Activated CD4-positive, CD25-positive, alpha-beta regulatory T cell (primary cell): ENCODE measurements at regions not wholly inside any gene's neighbourhood (a gene's known extent, or its start where the extent isn't known, plus 50 kb on each side); places are given as distances from the start of the nearest gene placed in this dataset.
A peak's percentile ranks its signal among the peaks of the same experiment; 100 is the strongest.
"Not testable (repeated sequence)": the region's sequence is repeated elsewhere in the genome, so short reads cannot be mapped to it uniquely, and the experiment has no call there.

Experiments used
- DNase-seq, 4 experiments: peaks; one replicate each; lab custom pipeline; 2025; lab: John Stamatoyannopoulos, UW

DNA sequence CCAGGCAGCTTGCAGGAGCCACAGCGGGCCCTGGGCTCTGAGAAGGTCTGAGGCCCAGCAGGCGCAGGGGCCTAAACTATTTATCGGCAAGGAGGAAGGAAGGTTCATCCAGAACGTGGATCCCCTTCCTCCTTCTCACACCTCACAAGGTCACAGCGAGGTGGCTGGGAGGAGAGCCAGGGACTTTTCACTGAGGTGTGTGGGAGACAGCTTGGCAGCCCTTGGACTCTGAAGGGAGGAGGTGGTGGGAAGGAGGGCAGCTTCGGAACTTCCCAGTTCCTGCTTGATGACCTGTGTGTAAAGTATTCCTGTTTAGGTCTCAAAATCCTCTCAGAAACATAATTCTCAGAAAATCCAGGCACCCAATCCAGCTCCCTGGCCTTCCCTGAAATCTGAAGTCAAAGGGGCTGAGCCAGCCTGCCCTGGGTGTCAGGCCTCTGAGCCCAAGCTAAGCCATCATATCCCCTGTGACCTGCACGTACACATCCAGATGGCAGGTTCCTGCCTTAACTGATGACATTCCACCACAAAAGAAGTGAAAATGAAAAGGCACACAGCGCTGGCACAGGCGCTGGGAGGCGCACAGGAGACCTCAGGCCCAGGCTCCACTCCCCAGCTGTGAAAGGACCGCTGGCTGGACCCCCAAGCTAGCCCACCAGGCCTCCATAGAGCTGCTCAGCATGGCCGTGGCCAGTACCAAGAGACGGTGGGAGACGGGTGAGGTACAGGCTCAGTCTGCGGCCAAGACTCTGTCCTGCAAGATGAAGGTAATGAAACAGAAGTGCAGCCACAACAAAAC is 269.4 kb upstream of the FRG2C start:
- DNase-seq, result not testable (repeated sequence)

DNA sequence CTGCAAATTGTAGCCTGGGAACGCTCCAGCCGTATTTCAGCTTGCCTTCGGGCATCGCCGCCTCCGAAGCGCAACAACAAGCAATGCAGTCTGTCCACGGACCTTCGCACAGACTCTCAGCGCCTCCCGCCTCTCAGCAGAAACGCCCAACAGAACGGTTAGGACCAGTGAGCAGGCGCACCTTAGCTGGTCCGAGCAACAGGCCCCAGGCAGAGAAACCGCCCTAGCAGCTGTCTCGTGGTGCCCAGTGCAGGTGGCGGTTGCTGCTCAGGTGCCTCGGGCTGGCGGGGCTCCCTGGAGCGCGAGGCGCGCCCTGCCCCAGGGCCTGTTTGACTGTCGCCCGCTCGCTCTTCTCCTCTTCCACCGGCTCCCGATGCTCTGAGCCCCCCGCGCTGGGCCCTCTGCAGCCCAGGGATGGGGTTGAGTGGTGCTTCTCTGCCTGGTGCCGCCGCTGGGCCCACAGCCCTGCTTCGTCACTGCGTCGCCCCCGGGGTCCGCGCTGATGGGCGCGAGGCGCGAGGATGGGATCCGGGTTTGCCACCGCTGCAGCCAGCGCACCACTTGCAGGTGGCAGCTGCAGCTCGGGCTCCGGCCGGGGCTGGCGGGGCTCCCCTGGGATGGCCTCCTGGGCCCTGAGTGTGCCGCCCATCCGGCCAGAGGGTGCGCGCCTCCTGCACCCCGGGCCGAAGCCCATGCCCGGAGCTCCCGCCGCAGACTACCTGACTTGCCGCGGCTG is 268.4 kb upstream of the FRG2C start:
- no peak for DNase-seq

DNA sequence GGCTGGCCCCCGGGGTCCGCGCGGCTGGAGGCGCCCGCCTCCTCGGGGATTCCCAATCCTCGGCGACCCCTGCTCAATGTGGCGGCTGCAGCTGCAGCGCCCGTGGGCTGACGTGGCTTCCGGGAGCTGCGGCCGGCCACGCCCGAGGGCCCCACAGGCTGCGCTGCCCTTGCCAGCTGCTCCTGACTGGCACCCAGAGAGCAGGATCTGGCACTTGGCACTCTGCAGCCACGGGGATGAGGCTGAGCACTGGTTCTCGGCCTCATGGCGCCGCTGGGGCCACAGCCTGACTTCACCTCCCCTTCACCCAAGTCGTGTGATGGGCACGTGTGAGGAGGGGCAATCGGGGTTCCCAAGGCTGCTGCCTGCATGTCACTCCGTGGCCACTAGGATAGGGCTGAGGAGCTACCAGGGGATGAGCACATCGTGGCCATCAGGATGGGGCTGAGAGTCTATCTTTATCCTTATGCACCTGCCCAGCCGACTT is 267.8 kb upstream of the FRG2C start:
- no peak for DNase-seq

DNA sequence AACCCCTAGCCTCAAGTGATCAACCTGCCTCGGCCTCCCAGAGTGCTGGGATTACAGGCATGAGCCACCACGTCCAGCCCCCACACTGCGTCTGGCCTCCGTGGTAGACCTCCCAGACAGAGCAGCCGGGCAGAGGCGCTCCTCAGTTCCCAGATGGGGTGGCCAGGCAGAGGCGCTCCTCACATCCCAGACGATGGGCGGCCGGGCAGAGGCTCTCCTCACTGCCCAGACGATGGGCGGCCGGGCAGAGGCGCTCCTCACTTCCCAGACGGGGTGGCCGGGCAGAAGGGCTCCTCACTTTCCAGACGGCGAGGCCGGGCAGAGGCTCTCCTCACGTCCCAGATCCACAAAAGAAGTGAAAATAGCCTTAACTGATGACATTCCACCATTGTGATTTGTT is 266.6 kb upstream of the FRG2C start:
- not testable (repeated sequence) for DNase-seq

DNA sequence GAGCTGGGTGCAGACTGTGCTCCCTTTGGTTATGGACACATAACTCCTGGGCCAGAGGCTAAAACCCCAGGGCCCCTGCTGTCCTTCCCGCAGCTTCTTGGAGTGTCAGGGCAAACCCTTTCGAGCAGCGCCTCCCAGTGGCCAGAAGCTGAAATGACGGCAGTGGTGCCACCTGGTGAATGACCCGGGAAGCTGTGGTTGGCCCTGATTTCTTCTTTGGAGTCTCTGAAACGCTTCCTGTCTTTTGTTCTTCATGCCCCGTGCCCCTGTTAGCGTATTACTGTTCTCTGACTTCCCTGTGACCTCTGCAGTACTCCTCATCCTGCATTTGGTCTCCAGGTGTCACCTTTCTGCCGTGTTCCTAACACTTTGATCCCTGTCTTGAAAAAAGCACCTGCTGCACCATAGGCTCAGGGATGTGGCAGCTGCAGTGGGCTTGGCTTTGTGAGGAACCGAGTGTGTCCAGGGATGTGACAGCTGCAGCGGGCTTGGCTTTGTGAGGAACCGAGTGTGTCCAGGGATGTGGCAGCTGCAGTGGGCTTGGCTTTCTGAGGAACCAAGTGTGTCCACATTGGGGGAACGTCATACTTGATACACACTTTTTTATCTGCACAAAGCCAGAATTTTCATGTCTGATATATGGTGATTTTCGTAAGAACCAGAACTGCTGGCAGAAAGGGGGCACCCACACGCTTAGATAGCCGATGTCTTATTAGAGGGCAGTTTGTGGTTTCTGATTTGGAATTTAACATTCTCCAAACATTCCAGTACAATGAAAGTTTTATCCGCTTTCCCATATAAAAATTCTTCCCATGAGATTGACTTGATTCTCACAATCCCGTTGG is 241.8 kb upstream of the FRG2C start:
- DNase-seq, result not testable (repeated sequence)

DNA sequence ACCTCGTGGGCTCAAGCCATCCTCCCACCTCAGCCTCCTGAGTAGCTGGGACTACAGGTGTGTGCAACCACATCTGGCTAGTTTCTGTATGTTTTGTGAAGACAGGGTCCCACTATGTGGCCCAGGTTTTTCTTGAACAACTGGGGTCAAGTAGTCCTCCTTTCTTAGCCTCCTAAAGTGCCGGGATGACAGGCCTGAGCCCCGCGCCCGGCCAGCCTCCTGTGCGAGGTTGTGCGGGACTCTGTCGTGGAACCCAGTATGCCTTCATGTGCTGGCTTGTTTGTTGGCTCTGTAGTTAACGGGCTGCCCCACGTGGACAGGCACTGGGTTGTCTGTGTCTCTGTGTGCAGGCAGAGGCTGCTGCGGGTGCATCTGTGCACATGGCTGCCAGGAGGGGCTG is 238.7 kb upstream of the FRG2C start:
- DNase-seq, result not testable (repeated sequence)

DNA sequence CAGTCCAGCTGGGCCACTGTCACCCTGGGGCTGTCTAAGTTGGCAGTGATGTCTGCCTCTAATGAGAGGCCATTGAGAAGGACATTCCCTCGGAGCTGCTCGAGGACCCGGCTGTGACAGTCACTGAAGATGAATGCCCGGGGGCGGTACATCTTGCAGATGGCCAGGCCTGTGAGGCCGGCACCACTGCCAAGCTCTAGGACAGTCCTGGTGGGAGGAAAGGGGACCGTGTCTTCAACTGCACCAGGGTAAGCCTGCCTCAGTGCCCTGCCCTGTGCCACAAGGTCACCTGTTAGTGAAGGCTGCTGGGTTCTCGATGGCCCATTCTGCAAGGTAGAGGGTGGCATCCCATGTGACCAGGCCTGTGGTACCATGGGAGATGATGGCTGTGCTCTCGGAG is 236.6 kb upstream of the FRG2C start:
- DNase-seq, result not testable (repeated sequence)

DNA sequence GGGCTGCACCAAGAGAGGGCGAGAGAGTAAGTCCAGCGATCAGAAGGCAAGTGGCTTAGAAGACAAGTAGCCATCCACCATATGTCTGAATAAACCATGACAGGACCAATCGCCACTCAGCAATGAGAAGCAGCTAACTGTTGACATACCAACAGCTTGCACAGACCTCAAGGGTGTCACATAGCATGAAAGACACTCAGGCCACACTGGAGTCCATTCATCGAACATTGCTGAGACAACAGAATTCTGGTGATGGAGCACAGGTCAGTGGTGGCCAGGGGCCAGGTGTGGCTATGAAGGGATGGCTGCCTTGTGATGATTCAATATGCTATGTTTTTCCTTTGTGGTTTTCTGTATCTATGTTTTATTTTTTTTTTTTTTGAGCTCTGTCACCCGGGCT is 236.2 kb upstream of the FRG2C start:
- not testable (repeated sequence) for DNase-seq

DNA sequence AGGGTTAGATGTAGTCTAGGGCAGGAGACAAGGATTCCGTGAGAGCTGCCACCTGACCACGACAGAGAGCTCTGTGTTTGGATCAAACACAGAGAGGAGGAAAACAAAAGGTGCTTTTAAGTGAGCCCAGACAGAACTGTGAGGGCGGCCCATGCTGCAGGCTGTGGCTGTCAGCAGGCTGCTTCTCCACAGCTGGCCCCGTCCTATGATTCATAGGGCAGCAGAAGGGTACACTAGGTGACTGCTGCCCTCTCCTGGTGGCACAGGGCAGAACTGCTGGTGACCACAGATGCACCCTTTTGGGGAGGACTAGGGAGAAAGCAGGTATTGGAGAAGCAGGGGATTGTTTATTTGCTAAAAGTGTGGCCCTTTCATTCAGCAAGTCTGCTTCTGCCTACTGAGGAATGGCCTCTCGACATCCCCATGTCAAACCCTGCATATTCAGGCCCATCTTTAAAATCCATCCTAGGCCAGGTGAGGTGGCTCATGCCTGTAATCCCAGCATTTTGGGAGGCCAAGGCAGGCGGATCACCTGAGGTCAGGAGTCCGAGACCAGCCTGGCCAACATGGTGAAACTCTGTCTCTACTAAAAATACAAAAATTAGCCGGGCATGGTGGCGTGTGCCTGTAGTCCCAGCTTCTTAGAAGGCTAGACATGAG is 234.4 kb upstream of the FRG2C start:
- DNase-seq, result peak; percentile 41 to 50 (median 46)

DNA sequence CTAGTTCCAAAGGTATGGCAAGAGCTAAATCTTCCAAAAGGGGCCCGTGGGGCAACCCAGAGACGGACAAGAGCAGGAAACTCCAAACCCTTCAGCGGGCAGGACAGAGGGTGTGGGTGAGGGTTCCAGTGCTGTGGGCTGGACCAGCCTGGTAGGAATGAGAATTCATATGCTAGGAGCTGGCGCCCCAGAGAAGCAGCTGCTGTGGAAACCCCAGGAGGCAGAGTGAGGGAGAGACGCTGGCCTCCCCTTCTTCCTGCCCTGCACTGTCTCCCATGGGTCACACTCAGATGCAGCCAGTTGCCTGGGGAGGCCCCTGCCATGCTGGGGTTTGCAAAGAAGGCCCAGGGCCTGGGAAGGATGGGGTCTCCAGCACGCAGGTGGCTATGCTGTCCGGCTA is 233.7 kb upstream of the FRG2C start:
- DNase-seq, result not testable (repeated sequence)

DNA sequence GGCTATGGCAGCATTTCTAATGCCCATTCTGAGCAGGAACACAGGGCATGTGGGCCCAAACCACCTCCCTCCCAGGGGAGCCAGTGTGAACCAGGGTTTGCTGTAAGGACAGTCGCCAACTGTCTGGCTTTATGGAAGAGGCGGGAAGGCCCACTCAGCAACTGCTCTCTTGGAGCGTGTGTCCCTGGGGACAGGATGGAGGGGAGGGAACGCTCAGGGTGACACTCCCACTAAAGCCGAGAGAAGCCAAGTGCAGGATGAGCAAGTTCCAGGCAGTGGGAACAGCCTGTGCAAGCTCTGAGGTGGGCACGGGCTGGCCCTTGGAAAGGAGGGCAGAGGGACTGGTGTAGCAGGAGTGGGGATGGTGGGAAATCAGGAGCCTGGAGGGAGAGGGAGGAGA is 233.0 kb upstream of the FRG2C start:
- DNase-seq, result not testable (repeated sequence)

DNA sequence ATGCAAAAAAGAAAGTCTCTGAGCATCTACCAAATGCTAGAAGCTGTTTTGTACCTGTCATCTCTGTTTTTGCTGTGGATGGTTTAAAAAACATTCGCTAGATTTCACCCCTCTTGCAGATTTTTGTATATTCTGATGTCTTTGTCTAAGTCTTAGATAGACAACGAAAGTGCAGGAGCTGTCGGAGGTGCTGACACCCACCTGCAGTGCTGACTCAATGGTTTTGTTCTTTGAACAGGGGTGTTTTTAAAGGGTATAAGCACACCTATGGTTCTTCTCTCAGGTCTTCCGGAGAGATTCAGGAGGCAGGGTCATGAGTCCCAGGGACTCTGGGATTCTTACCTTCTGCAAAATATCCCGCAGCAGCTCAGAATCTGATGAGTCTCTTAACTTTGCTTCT is 231.7 kb upstream of the FRG2C start:
- not testable (repeated sequence) for DNase-seq

DNA sequence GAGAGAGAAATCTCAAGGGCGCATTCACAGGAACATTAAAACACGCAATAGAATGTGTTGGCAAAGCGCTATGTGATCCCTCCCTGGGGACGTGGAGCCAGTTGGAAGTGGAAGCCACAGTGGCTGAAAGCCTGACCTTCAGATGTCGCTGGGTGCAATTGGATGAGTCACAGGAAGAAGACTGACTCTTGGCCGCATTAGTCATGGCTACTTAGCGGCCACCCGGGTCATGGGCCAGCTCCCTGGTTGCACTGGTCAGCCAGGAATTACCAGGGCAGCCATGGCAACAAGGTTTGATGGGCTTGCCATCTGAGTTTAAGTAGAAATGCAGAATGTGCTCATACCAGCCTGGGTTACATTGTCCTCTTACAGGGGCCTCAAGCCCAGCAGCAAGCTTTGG is 231.2 kb upstream of the FRG2C start:
- not testable (repeated sequence) for DNase-seq

DNA sequence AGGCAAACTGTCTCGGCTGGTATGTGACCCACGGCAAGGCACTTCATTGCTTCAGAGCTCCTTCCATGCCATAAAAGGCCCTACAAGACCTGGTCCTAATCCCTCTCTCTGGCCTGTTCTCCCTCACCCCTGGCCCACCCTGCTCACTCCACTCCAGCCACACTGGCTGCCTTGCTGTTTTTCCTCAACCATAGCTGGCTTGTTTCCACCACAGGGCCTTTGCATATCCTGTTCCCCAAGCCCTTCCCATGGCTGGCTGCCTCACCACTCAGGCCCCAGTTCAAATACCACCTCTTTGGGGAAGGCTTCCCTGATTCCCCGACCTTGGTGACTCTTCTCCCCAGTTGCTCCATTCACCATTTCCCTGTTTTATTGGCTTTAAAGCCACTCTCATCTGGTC is 230.8 kb upstream of the FRG2C start:
- DNase-seq, result not testable (repeated sequence)

DNA sequence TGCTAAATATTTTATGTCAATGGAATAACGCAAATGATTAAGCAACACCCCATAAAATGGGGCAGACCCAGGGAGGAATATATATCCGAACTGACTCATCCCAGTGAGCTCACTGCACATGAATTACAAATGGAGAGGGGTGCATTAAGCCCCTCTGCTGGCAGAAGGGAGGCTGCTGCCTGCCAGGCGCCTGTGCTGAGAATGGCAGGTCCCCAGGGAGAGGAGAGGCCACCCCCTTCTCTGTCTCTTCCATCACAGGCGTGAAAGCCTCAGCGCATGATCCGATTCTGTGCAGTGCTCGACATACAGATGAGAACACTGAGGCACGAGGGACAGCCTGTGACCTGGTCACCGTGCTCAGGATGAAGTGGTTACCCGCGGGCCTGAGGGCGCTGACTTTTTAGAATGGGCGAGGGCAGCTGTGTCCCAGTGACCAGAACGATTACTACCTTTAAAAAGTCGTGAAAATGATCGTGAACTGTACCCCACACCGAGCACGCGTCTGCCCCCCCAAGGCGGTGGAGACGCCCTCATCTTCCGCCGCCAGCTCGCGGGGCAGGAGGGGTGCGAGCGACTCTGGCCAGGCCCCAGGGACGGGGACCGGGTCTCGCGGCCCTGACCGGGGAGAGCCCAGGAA is 229.7 kb upstream of the FRG2C start:
- DNase-seq, result not testable (repeated sequence)

DNA sequence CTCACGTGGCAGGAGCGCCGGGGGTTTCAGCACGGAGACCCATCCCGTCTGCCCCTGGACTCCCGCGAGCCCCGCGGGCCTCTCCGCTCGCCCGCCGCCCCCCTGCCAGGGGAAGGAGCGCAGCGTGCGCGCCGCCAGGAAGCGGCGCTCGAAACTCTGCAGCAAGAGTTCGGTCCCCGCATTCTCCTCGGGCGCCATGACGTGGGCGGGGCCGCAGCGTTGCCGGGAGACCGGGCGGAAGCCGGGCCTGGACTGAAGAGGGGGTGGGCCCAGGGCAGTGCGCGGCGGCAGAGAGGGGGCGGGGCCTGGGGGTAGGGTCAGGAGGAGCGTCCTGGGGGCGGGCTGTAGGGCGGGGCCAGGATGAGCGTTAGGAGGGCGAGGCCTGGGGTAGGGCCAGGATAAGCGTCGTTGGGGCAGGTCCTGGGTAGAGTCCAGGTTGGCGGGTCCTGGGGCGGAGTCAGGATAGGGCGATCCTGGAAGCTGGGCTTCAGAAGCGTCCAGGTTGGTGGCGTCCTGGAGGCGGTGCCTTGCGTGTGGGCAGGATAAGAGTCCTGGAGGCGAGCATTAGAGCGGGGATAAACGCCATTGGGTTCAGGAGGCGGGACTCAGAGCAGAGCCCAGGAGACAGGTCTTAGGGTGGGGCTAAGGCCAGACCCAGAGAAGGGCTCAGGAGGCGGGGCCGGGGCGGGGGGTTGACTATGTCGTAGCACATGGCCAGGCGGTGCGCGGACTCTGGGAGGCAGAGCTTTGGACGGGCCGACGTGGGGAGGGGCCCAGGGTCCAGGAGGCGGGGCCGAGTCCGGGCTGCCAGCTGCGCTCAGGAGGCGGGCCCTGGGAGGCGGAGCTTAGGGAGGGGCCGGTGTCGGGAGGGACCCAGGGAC is 229.0 kb upstream of the FRG2C start:
- DNase-seq, result peak; percentile 97 to 98 (median 98)

DNA sequence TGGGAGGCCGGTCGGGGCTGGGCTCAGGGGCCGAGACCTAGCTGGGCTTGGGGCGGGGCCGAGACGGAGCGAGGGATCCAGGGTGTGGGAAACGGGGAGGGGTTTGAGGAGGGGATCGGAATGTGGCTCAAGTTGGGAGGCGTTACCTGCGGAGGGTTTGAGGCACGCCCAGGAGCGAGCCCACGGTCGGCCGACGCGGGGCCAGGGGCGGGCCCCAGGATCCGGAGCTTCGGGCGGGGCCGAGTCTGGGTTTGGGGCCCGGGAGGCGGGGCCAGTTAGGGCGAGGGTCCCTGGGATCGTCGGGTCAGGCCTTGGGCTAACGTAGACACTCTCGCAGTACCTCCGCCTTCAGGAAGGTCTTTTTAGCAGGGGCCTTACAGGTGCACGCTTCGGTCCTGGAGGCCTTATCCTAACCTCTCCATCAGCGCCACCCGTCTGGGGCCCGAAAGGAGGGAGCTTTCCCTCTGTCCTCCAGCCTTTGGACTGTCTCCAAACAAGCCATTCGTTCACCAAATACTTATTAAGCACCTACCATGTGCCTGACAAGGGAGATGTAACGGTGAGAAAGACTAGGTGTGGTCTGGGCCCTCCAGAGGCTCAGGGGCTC is 228.2 kb upstream of the FRG2C start:
- not testable (repeated sequence) for DNase-seq

DNA sequence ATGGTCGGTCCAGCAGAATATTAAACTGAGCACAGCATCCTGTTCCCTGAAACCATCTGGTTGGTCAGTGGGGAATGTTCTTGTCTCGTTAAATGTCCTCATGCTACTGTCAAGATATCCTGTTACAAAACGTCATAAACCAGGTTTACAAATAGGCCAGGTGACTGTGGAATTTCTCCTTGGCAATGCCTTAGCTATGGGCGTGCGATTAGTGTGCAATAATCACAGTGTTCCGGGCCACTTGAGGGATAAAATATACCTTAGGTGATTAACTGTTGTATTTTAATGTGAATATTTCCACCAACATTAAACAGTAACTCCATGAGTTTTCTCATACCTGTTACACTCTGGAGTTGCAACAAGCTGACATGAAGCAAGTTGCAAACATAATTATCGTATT is 223.1 kb upstream of the FRG2C start:
- not testable (repeated sequence) for DNase-seq

DNA sequence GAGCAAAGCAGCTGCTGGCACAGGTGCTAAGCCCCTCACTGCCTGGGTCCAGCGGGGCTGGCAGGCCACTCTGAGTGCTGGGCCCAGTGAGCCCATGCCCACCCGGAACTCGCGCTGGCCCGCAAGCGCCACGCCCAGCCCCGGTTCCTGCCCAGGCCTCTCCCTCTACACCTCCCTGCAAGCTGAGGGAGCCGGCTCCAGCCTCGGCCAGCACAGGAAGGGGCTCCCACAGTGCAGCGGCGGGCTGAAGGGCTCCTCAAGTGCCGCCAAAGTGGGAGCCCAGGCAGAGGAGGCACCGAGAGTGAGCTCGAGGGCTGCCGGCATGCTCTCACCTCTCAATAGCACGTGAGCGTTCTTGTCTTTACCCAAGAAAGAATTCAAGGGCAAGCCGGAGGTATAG is 219.5 kb upstream of the FRG2C start:
- DNase-seq, result not testable (repeated sequence)

DNA sequence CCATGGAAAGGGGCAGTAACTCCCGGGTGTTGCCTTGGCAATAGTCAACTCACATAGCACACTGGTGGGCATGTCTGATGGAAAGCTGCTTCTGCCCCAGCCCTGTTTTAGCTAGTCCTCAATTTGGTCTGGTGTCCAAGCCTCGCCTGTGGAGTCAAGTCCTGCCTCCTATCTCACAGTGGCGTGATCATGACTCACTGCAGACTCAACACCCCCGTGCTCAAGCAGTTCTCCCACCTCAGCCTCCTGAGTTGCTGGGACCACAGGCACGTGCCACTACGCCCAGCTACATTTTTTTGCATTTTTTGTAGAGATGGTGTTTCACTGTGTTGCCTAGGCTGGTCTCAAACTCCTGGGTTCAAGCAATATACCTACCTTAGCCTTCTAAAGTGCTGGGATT is 218.9 kb upstream of the FRG2C start:
- not testable (repeated sequence) for DNase-seq
